GM12878 (cell line): ENCODE measurements at regions not wholly inside any gene's neighbourhood (a gene's known extent, or its start where the extent isn't known, plus 50 kb on each side); places are given as distances from the start of the nearest gene placed in this dataset.

Source experiments
- ATAC-seq: fragments of 200-7000 bp; cut with Tn5 transposase; 3 replicates; pipeline ENCODE4 v1.9.1; 2020; ENCODE audit warnings: mild to moderate bottlenecking, moderate library complexity
- BruUV-seq: library from RNA; stranded (reverse); fragments of 400-500 nt; replicated peaks from 2 replicates; lab custom pipeline; 2021; lab: Mats Ljungman, UMichigan
- CTCF ChIA-PET: fragments of 300-600 bp; sonication (Branson Sonifier 250); formaldehyde crosslinking; extraction: SDS; loops from one replicate; lab custom pipeline; 2021; ENCODE audit warnings: inconsistent platforms; lab: Yijun Ruan, JAX
- POLR2A ChIA-PET: fragments of 350-600 bp; formaldehyde crosslinking; extraction: SDS; loops from one replicate; lab custom pipeline; 2021; ENCODE audit warnings: inconsistent platforms; lab: Charles Lee
- RAD21 ChIA-PET: fragments of 300-600 bp; sonication (Branson Sonifier 250); formaldehyde crosslinking; loops from one replicate; lab custom pipeline; 2023; ENCODE audit warnings: antibody characterized with exemption; ENCODE audit not compliant: unreplicated experiment; lab: Charles Lee
- SMC1A ChIA-PET: fragments of 300-600 bp; sonication (Branson Sonifier 250); formaldehyde crosslinking; loops from one replicate; lab custom pipeline; 2023; ENCODE audit not compliant: unreplicated experiment, uncharacterized antibody; lab: Charles Lee
- DNase-seq: peaks from one replicate; pipeline ENCODE4 v3.0.0-alpha.2; 2011; ENCODE audit warnings: low read depth, low spot score
- FAIRE-seq: peaks from 3 replicates; lab custom pipeline; 2011; peaks lifted over from hg19 to GRCh38; lab: Jason Lieb, UNC
- H2AFZ ChIP-seq: 2 replicates; pipeline ENCODE4 v1.6.0; 2011; ENCODE audit warnings: low read depth, low read length, control low read depth; ENCODE audit not compliant: control insufficient read depth
- H3K27ac ChIP-seq: 2 replicates; pipeline ENCODE4 v1.5.1; 2011; ENCODE audit warnings: control low read depth; ENCODE audit not compliant: control insufficient read depth, insufficient read depth
- H3K27me3 ChIP-seq, 2 experiments: replicated peaks in 1 of 2; 2 replicates each; pipeline versions ENCODE4 v1.6.0 to v1.6.1; 2011; ENCODE audit warnings: low read length in 1 of 2; ENCODE audit not compliant: control insufficient read depth in 2 of 2, insufficient read depth in 2 of 2
- H3K36me3 ChIP-seq, 2 experiments: 2 replicates each; pipeline ENCODE4 v1.5.1; 2011; ENCODE audit warnings: low read length in 1 of 2; ENCODE audit not compliant: control insufficient read depth in 2 of 2, insufficient read depth in 2 of 2
- H3K4me1 ChIP-seq: 2 replicates; pipeline ENCODE4 v1.6.1; 2011; ENCODE audit warnings: mild to moderate bottlenecking, low read length, moderate library complexity, mixed read lengths; ENCODE audit not compliant: control insufficient read depth, insufficient read depth
- H3K4me2 ChIP-seq: 2 replicates; pipeline ENCODE4 v1.6.0; 2011; ENCODE audit warnings: control low read depth; ENCODE audit not compliant: control insufficient read depth, insufficient read depth
- H3K4me3 ChIP-seq: fragments of 200-600 bp; sonication (generic); 2 replicates; pipeline ENCODE4 v1.5.1; 2016
- H3K79me2 ChIP-seq: 2 replicates; pipeline ENCODE4 v1.6.0; 2011; ENCODE audit warnings: low read length; ENCODE audit not compliant: control insufficient read depth, insufficient read depth
- H3K9ac ChIP-seq: 2 replicates; pipeline ENCODE4 v1.8.0; 2011; ENCODE audit warnings: low read length, control low read depth, mixed read lengths; ENCODE audit not compliant: control insufficient read depth, insufficient read depth
- H3K9me3 ChIP-seq: replicated peaks from 3 replicates; pipeline ENCODE4 v1.5.1; 2011; ENCODE audit warnings: mild to moderate bottlenecking, low read length; ENCODE audit not compliant: control insufficient read depth, insufficient read depth
- H4K20me1 ChIP-seq: 2 replicates; pipeline ENCODE4 v1.6.0; 2011; ENCODE audit not compliant: control insufficient read depth, insufficient read depth
- BCL11A ChIP-seq: IDR thresholded peaks from 2 replicates; pipeline ENCODE4 v1.6.1; 2011; ENCODE audit warnings: low read depth, low read length
- CHD1 ChIP-seq: IDR thresholded peaks from 2 replicates; pipeline ENCODE4 v1.6.1; 2012; ENCODE audit warnings: low read depth, low read length, improper control_type of control experiment
- CTCF ChIP-seq, 3 experiments: IDR thresholded peaks in 2 of 3; conservative IDR thresholded peaks in 1 of 3; 2 replicates each; pipeline ENCODE4 v1.5.1; 2011; ENCODE audit warnings: low read depth in 3 of 3, low read length in 3 of 3, mild to moderate bottlenecking in 3 of 3, control low read depth in 2 of 3, moderate library complexity in 2 of 3, inconsistent platforms in 1 of 3, mixed read lengths in 1 of 3; ENCODE audit not compliant: control insufficient read depth in 2 of 3, insufficient read depth in 1 of 3; ENCODE audit errors: extremely low read depth in 1 of 3
- CUX1 ChIP-seq: IDR thresholded peaks from 2 replicates; pipeline ENCODE4 v1.6.1; 2012; ENCODE audit warnings: improper control_type of control experiment, low read depth, low read length; ENCODE audit not compliant: insufficient replicate concordance
- PAX8 ChIP-seq: fragments of 450-650 bp; IDR thresholded peaks from 2 replicates; pipeline ENCODE4 v1.6.1; 2017; ENCODE audit warnings: mild to moderate bottlenecking, moderate library complexity
- YY1 ChIP-seq: IDR thresholded peaks from 2 replicates; pipeline ENCODE4 v1.6.1; 2011; ENCODE audit warnings: low read depth, mild to moderate bottlenecking, low read length
- WGBS: methylation state at CpG from one replicate; pipeline ENCODE4 v1.1.6; 2016; ENCODE audit warnings: low lambda C conversion rate; ENCODE audit not compliant: insufficient replicate concordance, insufficient coverage; ENCODE audit errors: missing lambda C conversion rate; 5-methylcytosine and 5-hydroxymethylcytosine counted together
- in situ Hi-C: fragments of 300-500 bp; cut with MboI; formaldehyde crosslinking; loops from 9 replicates; pipeline ENCODE4 v1.14.3; 2018; ENCODE audit warnings: mixed read lengths
- intact Hi-C: fragments of 100-400 bp; cut with micrococcal nuclease; formaldehyde crosslinking; loops from one replicate; pipeline ENCODE4 v1.14.2; 2022; ENCODE audit not compliant: unreplicated experiment

GRCh38 chr5:113686599-113686998 is 173.1 kb downstream of the YTHDC2 start:
- ChIA-PET SMC1A (no interaction called here), POLR2A (no interaction called here), CTCF (interaction anchor here (1.2 to 1.3 kb wide), 2 partner anchors 74 to 674 kb away, joined by 3 read pairs; no protein-coding TSS in a partner anchor), RAD21 (interaction anchor here (1.2 kb wide), 1 partner anchor 764 kb away, joined by 3 read pairs; no protein-coding TSS in a partner anchor)
- WGBS = 63% methylated on average over 3 of the region's 3 CpGs
- H3K9me3 ChIP-seq = no peaks in the 10 kb centered on the region
- ATAC-seq (no peak), FAIRE-seq (no peak), DNase-seq (no peak)
- H3K4me3 ChIP-seq = no peak overlapping the region
- no peak overlapping the region for H2AFZ ChIP-seq
- intact Hi-C loops = loop anchor here (10.0 kb wide), 1 partner anchor 398 kb away; no protein-coding TSS in a partner anchor
- H3K9ac ChIP-seq = no peak overlapping the region
- no peaks in the 10 kb centered on the region for H3K36me3 ChIP-seq
- no peaks in the 10 kb centered on the region for H3K79me2 ChIP-seq
- no peak overlapping the region for H3K4me2 ChIP-seq
- no peaks in the 10 kb centered on the region; a peak in 2 of 4 replicates for H3K27me3 ChIP-seq
- no peaks in the 10 kb centered on the region for H4K20me1 ChIP-seq
- no TSS peak for BruUV-seq
- no peaks in the 10 kb centered on the region for H3K4me1 ChIP-seq
- in situ Hi-C loops = loop anchor here (25.0 kb wide), 1 partner anchor 626 kb away; no protein-coding TSS in a partner anchor
- TF ChIP-seq CUX1 (no peak), BCL11A (no peak), CTCF (IDR thresholded peaks at IDR 0.05 in 2 of 3, conservative IDR thresholded peaks at IDR 0.05 in 1 of 3; ENCODE audit: control insufficient read depth in 2 of 3, extremely low read depth in 1 of 3, insufficient read depth in 1 of 3, low read depth in 3 of 3, low read length in 3 of 3) (no peak), YY1 (no peak), PAX8 (no peak), CHD1 (no peak)
- TF ChIP-seq, all 136 proteins: peak for 0
- H3K27ac ChIP-seq = no peak overlapping the region
